ENCODE measurements at regions not wholly inside any gene's neighbourhood (a gene's known extent, or its start where the extent isn't known, plus 50 kb on each side); places are given as distances from the start of the nearest gene placed in this dataset.

- TF ChIP-seq RAD21 (IDR thresholded peaks at IDR 0.05; ENCODE audit: low read depth) (no peak), FOXM1 (IDR thresholded peaks at IDR 0.05; ENCODE audit: borderline replicate concordance, low read depth) (no peak)
Observed at GRCh38 chr6:66264376-66264775, 557.4 kb upstream of the EYS start.
